Neural progenitor cell (in vitro differentiated cells): ENCODE measurements at regions not wholly inside any gene's neighbourhood (a gene's known extent, or its start where the extent isn't known, plus 50 kb on each side); places are given as distances from the start of the nearest gene placed in this dataset.

Experiments
- EZH2 ChIP-seq: fragments of 200-600 bp; sonication (generic); IDR thresholded peaks from 2 replicates; pipeline ENCODE4 v1.6.1; 2017; ENCODE audit warnings: antibody characterized with exemption, mild to moderate bottlenecking, moderate library complexity
- EZH2phosphoT487 ChIP-seq: fragments of 200-600 bp; sonication (generic); IDR thresholded peaks from 2 replicates; pipeline ENCODE4 v1.6.1; 2017; ENCODE audit warnings: antibody characterized with exemption
- TF ChIP-seq, protein P1 (sequence below): fragments of 200-600 bp; sonication (generic); IDR thresholded peaks from 2 replicates; pipeline ENCODE4 v1.5.1; 2017; ENCODE audit warnings: antibody characterized with exemption, mild to moderate bottlenecking

DNA sequence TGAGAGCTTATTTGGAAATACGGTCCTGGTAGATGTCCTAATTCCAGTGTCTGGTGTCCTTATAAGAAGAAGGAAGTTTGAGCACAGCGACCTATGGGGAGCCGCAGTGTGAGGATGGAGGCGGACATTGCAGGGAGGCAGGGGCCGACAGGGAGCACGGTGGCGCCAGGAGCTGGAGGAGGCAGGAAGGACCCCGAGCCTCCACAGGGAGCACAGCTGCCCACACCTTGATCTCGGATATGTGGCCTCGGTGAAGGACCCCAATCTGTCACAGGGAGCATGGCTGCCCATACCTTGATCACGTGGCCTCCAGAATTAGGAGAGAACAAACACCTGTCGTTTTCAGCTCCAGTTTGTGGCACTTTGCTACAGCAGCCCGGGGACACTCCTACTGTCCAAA, 461.6 kb upstream of the SALL3 start:
- TF ChIP-seq, protein P1, sequence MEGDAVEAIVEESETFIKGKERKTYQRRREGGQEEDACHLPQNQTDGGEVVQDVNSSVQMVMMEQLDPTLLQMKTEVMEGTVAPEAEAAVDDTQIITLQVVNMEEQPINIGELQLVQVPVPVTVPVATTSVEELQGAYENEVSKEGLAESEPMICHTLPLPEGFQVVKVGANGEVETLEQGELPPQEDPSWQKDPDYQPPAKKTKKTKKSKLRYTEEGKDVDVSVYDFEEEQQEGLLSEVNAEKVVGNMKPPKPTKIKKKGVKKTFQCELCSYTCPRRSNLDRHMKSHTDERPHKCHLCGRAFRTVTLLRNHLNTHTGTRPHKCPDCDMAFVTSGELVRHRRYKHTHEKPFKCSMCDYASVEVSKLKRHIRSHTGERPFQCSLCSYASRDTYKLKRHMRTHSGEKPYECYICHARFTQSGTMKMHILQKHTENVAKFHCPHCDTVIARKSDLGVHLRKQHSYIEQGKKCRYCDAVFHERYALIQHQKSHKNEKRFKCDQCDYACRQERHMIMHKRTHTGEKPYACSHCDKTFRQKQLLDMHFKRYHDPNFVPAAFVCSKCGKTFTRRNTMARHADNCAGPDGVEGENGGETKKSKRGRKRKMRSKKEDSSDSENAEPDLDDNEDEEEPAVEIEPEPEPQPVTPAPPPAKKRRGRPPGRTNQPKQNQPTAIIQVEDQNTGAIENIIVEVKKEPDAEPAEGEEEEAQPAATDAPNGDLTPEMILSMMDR = no peak
- TF ChIP-seq EZH2 (no peak), EZH2phosphoT487 (no peak)
